GM20431 (cell line): ENCODE measurements at regions not wholly inside any gene's neighbourhood (a gene's known extent, or its start where the extent isn't known, plus 50 kb on each side); places are given as distances from the start of the nearest gene placed in this dataset.

Experiments used
- in situ Hi-C: fragments of 300-500 bp; cut with MseI, MboI; formaldehyde crosslinking; loops from one replicate; pipeline ENCODE4 v1.15.0; 2020; ENCODE audit warnings: low sequenced_read_pairs; ENCODE audit not compliant: unreplicated experiment

DNA sequence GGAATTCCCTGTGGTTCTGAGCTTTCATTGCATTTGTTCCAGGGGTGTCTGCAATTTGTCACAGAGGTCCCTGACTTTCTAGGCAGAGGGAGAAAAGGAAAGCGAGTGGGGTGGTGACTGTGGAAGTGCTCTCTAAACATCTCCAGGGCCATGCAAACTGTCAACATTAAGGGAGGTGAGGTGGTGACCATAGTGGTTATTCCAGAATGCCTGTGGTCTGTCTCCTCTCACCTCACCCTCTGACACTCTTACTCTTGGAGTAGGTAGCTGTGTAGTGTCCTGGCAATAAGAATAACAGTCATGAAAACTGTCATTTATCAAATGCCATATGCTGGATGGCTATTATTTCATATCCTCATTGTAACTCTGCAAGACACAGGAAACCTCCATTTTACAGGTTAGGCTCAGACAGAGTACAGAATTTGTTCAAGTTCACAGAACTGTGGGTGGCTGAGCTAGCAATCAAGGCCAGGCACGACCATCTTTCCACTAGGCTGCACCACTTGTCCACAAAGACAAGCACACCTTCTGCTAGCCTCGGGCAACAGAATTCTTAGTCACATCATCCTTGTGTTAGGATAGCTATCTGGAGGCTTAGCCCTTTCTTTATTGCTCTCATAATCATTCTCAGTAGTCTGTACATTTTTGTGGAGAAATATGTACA, 179.4 kb downstream of the CD47 start:
- in situ Hi-C loops = loop anchor here (25.0 kb wide), 1 partner anchor 674 kb away; no protein-coding TSS in a partner anchor

DNA sequence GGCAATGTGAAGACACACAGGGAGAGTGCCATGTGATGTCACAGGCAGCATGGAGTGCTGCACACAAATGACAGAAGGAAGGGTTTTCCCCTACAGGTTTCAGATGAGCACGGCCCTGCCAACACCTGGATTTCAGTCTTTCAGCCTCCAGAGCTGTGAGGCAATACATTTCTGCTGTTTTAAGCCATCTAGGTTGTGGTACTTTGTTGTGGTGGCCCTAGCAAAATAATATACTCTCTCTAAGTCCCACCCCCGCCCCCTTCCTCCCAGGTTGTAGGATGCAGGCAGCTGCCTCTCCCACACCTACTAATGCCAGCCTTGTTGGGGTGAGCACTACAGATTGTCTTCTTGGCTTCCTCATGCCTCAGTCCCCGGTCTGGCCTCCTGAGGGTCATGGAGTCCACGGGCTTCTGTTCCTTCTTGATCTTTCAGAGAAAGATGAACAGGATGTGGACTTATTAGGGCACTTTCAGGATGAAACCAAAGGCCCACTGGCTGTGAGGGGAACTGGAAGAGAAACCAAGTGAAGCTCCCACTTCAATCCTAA, 180.0 kb downstream of the CD47 start:
- in situ Hi-C loops = loop anchor here (25.0 kb wide), 1 partner anchor 673 kb away; no protein-coding TSS in a partner anchor

DNA sequence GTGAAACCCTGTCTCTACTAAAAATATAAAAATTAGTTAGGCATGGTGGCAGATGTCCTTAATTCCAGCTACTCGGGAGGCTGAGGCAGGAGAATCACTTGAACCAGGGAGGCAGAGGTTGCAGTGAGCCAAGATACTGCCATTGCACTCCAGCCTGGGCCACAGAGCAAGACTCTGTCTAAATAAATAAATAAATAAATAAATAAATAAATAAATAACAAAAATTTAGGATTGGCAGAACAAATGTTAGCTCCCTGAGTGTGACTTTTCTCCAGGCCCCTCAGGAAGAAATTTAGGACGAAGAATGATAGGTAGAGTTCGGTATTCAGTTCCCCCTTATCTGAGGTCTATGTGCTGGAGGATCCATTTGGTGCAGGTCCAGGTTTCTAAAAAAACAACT, 181.2 kb downstream of the CD47 start:
- in situ Hi-C loops = loop anchor here (25.0 kb wide), 1 partner anchor 672 kb away; no protein-coding TSS in a partner anchor

DNA sequence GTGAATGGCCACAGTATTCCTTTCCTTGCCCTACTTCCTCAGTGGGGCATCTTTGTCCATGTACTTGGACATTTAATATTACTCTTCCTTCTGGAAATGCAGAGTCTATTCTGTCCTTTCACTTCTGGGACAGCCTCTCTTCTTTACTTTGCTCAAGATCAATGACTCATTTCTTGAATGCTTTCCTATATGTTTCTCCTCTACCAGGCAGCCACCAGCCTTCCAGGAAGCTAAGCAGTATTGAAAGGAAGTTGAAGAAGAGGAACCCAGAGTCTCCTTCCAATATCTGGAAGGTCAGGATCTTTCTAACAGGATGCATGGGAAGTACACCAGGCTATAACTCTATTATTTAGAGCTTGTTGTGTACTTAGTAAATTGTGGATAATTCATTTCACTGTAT, 182.8 kb downstream of the CD47 start:
- in situ Hi-C loops = loop anchor here (25.0 kb wide), 1 partner anchor 671 kb away; no protein-coding TSS in a partner anchor

DNA sequence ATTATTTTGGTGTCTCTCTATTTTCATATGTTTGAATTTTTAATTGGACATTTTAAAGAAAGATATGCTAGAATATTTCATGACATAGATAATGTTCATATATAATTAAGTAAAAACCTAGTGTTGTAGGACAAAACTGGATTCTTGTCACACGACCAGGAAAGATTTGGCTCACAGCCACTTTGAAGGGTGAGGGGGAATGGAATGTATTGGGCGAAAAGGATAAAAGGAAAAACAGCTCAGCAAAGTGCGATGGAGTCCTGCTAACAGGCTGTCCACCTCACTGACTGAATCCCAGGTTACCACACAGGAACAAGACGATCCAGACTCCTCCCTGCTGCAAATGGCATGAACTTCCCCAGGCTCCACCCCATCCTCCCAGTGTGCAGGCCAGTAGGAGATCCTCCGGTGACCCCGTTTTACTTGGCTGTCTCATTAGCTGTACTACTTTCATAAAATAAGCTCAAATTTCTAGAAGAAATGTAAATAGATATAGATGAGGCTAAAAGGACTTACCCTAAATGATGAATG, 186.2 kb downstream of the CD47 start:
- in situ Hi-C loops = loop anchor here (25.0 kb wide), 1 partner anchor 667 kb away; no protein-coding TSS in a partner anchor

DNA sequence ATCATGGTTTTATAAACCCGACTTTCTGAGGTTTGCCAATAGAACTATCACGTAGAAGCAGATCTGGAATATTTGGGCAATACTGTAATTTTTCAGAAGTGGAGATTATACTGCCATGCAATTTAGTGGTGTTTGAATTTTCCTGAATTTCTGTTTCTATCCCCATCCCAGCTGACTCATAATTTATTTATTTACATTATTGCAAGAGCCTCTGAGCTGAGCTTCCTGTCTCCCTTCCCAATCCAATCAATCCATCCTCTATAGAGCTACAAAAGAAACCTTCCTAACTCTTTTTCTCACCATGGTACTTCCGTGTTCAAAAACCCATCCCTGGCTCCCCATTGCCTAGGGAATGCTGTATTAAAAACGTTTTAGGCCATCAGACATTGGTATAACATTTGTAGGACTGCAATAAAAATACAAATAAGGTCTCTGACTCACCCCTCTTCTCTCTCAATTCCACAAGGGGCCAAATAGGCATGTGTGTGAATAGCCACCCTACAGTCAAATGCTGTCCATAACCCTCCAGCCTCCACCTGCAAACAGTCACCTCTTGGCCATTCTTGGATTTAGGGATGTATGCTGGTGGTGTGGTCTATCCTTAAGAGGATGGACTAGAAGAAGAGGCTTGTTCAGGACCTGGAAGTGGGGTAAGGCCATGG, 190.7 kb downstream of the CD47 start:
- in situ Hi-C loops = loop anchor here (25.0 kb wide), 1 partner anchor 663 kb away; no protein-coding TSS in a partner anchor

DNA sequence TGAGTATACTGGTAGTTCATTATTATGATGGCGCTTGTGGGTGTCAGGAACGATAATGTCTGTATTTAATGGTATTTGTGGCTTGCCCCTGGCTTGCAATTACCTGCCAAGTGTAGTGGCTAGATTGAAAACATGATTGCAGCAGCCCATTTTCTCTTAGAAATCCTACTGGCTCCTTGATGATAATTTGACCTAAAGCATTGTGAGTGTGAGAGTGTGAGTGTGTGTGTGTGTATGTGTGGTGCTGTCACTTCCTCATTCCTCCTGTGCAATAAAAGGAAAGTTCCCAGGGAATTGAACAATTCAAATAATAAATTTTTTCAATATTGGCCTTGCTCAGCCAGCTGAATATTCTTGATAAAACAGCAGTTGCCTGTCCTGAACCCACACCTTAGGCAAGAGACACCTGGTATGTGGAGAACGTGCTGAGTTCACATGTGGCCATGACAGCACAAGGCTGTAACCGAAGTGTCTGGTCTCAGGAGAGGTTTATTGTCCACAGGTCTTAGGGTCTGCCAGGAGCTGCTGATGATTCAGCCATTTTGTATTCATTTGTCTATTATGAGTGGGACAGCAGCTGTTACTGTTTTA, 193.3 kb downstream of the CD47 start:
- in situ Hi-C loops = no loop called here

DNA sequence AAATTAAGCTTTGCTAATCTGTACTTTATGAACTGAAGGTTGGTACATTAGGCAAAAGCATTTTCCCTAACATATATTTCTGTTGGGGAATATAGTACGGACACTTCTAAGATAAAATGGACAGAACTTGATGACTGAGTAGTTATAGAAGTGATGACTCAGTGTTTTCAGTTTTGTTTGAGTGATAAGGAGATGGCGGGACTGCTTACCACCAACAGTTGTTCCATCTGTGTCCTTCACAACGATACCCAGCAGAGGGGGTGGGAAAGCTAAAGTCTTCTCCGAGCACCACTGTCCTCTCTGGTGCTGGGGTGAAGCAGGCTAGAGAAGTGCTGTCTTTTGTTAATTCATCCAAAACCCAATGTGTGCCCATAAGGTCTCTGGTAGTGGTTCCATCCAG, 195.8 kb downstream of the CD47 start:
- in situ Hi-C loops = no loop called here

DNA sequence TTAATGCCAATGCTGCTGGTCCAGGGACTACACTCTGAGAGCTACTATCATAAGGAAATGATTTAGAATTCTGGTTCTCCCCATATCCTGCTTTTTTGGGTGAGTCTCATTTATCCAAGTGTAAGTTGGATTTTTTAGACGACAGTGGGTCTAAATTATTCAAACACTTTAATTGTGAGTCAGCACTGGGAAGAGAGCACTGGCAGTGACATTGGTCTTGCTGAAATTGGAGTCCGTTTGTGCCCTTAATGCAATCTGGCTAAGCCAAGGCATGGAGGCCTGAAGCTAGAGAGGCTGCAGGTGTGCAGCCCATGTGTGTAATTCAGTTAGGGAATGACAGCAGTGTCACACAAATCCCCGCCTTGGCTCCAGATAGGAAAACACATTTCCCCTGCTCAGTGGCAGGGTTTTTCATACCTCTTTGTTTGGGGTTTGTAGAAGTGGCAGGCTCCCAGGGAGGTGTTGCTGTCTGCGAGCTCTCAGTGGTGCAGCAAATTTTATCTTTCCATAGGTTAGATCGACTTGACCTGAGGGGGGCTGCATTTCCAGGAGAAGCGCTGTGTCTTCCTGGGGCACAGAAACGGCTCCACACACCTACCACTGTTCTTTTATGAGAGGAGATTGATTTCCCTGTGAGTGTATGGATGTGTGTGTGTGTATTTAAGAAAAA, 197.7 kb downstream of the CD47 start:
- in situ Hi-C loops = no loop called here

- in situ Hi-C loops = no loop called here
These were observed 205.9 kb downstream of the CD47 start for GRCh38 chr3:107884719-107885460.

DNA sequence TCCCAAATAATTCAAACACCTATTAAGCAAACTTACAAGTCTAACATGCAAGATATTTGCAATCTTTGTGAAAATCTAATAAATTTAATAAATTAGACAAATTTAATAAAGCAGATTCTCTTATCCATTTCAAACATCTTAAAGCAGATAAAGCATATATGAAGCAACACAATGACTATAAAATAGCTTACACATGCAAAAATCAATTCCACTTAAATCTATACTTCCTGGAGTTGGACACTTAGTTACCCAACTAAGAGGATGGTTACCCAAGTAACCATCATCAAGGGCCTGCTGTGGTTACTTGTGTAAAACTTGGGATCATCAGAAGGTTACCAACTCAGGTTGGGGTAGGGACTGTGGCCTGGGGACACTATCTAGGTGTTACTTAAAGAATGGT, 206.8 kb downstream of the CD47 start:
- in situ Hi-C loops = no loop called here

- in situ Hi-C loops = no loop called here
These were observed 207.9 kb downstream of the CD47 start for GRCh38 chr3:107882881-107883280.

GRCh38 chr3:107882261-107882660, 208.6 kb downstream of the CD47 start:
- in situ Hi-C loops = no loop called here

GRCh38 chr3:107881509-107881908, 209.3 kb downstream of the CD47 start:
- in situ Hi-C loops = no loop called here

GRCh38 chr3:107880702-107881101, 210.1 kb downstream of the CD47 start:
- in situ Hi-C loops = no loop called here

DNA sequence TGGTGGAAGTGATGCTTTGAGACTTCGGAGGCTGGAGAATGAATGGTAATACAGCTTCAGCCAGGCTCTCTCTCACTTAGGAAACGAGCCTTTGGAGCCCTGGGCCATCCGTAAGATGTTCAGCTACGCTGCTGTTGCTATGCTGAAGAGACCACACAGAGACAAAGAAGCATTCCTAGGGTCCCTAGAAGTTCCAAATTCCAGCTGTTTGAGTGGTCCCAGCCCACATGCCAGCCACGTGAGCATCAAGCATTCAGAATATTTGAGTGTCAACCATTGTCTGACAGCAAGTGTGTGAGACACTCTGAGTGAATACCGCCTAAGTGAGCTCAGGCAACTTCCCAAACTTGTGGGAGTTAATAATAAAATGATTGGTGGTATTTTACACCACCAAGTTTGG, 212.9 kb downstream of the CD47 start:
- in situ Hi-C loops = no loop called here

DNA sequence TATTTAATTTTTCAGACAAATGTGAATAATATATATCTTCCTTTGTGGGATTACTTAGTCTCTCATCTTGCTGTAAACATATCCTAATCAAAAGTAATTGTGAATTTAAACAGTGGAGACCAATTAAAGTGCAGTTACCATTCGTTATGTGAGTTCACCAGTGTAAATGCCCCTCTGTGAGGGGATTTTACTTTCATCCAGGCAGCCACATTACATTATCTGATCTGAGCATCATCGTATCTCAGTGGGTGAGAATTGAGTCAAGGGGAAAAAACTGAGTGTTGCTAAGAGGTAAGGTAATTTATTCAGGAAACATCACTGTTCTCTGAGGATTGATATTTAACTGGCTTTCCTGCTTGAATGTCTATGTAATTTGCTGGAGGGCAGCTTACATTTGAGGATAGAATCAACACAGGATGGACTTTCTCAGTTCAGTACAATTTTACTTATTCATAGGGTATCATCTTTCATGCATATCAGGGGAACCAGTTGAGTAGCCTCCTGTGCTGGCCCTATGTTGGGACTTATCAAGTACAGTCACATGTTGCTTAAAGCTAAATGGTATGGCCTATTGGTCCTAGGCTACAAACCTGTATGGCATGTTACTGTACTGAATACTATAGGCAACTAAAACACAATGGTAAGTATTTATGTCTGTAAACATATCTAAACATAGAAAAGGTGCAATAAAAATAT, 219.7 kb downstream of the CD47 start:
- in situ Hi-C loops = no loop called here

GRCh38 chr3:107870096-107870495, 220.7 kb downstream of the CD47 start:
- in situ Hi-C loops = no loop called here

DNA sequence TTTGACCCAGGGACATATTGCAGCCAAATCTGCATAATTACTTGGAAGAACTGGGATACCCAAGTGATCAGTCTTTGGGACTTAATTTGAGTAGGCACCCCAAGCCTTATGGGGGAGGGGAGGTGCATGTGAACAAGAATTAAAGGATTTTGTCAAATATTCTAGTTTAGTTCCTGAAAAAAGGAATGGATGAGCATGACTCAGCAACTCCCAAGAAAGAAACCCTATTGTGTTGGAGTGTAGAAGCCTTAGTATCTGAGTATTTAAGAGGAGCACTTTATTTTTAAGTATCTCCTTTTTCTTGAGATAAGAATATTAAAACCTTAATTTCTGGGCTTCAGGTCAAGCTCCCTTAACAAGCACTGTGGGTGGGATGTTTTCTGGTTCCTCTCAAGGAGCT, 222.4 kb downstream of the CD47 start:
- in situ Hi-C loops = no loop called here
